Ovary (tissue), 3 donors: ENCODE measurements at regions not wholly inside any gene's neighbourhood (a gene's known extent, or its start where the extent isn't known, plus 50 kb on each side); places are given as distances from the start of the nearest gene placed in this dataset.

ENCODE experiments used
- CTCF ChIP-seq, 3 donors: fragments of 450-650 bp in 2 of 3; fragments of 200-600 bp in 1 of 3; IDR thresholded peaks; one replicate each; pipeline versions ENCODE4 v1.5.1 to v1.8.0; 2016 to 2022; ENCODE audit warnings: antibody characterized with exemption in 3 of 3, mild to moderate bottlenecking in 1 of 3
- EP300 ChIP-seq: sonication (generic); formaldehyde crosslinking; IDR thresholded peaks from one replicate; pipeline ENCODE4 v1.6.1; 2017; ENCODE audit warnings: antibody characterized with exemption
- donor health status: DM: no; HTN: no; CAD: no.

GRCh38 chr5:117859176-117859575 lies 1129.2 kb downstream of the DTWD2 start:
- TF ChIP-seq EP300 (no peak), CTCF (IDR thresholded peaks at IDR 0.05) (no peak)
